Smooth muscle cell of the brain vasculature (primary cell): ENCODE measurements at regions not wholly inside any gene's neighbourhood (a gene's known extent, or its start where the extent isn't known, plus 50 kb on each side); places are given as distances from the start of the nearest gene placed in this dataset.
A peak's percentile ranks its signal among the peaks of the same experiment; 100 is the strongest.
"Not testable (repeated sequence)": the region's sequence is repeated elsewhere in the genome, so short reads cannot be mapped to it uniquely, and the experiment has no call there.

Source experiments
- DNase-seq: peaks from one replicate; pipeline ENCODE4 v3.0.0-alpha.2; 2012; ENCODE audit warnings: low read depth, low spot score

- no peak for DNase-seq
These were observed 356.2 kb downstream of the NPR3 start for GRCh38 chr5:33067291-33067690.

- no peak for DNase-seq
These were observed 357.7 kb downstream of the NPR3 start for GRCh38 chr5:33068786-33069185.

- DNase-seq = no peak
These were observed 361.2 kb downstream of the NPR3 start for GRCh38 chr5:33072296-33072695.

- no peak for DNase-seq
These were observed 361.6 kb downstream of the NPR3 start for GRCh38 chr5:33072726-33073125.

- DNase-seq = no peak
These were observed 362.8 kb downstream of the NPR3 start for GRCh38 chr5:33073881-33074327.

GRCh38 chr5:33074548-33074947 is 363.4 kb downstream of the NPR3 start:
- no peak for DNase-seq

GRCh38 chr5:33075731-33076130 is 364.6 kb downstream of the NPR3 start:
- DNase-seq = no peak

GRCh38 chr5:33079548-33079947 is 361.2 kb upstream of the TARS1 start:
- no peak for DNase-seq

GRCh38 chr5:33080287-33080686 is 360.5 kb upstream of the TARS1 start:
- DNase-seq = no peak

- no peak for DNase-seq
These were observed 352.6 kb upstream of the TARS1 start for GRCh38 chr5:33088176-33088575.

- DNase-seq = peak; percentile 50
These were observed 349.0 kb upstream of the TARS1 start for GRCh38 chr5:33091571-33092363.

GRCh38 chr5:33092719-33093118 is 348.0 kb upstream of the TARS1 start:
- DNase-seq = no peak

- no peak for DNase-seq
These were observed 338.2 kb upstream of the TARS1 start for GRCh38 chr5:33102551-33102950.

GRCh38 chr5:33105521-33105941 is 335.2 kb upstream of the TARS1 start:
- DNase-seq = peak; percentile 44

- not testable (repeated sequence) for DNase-seq
These were observed 330.3 kb upstream of the TARS1 start for GRCh38 chr5:33110496-33110895.

GRCh38 chr5:33114361-33114760 is 326.4 kb upstream of the TARS1 start:
- DNase-seq = no peak

GRCh38 chr5:33115467-33115866 is 325.3 kb upstream of the TARS1 start:
- no peak for DNase-seq

GRCh38 chr5:33118761-33119415 is 321.9 kb upstream of the TARS1 start:
- no peak for DNase-seq

- peak; percentile 32 for DNase-seq
These were observed 320.1 kb upstream of the TARS1 start for GRCh38 chr5:33120671-33121070.

- no peak for DNase-seq
These were observed 311.5 kb upstream of the TARS1 start for GRCh38 chr5:33129309-33129708.

- no peak for DNase-seq
These were observed 304.0 kb upstream of the TARS1 start for GRCh38 chr5:33136785-33137184.

GRCh38 chr5:33138145-33138544 is 302.6 kb upstream of the TARS1 start:
- DNase-seq = not testable (repeated sequence)
